SK-N-DZ (cell line): ENCODE measurements at regions not wholly inside any gene's neighbourhood (a gene's known extent, or its start where the extent isn't known, plus 50 kb on each side); places are given as distances from the start of the nearest gene placed in this dataset.
A peak's percentile ranks its signal among the peaks of the same experiment; 100 is the strongest.
"Not testable (repeated sequence)": the region's sequence is repeated elsewhere in the genome, so short reads cannot be mapped to it uniquely, and the experiment has no call there.

Experiments used
- DNase-seq: peaks from one replicate; pipeline ENCODE4 v3.0.0-alpha.2; 2015; ENCODE audit warnings: low spot score

DNA sequence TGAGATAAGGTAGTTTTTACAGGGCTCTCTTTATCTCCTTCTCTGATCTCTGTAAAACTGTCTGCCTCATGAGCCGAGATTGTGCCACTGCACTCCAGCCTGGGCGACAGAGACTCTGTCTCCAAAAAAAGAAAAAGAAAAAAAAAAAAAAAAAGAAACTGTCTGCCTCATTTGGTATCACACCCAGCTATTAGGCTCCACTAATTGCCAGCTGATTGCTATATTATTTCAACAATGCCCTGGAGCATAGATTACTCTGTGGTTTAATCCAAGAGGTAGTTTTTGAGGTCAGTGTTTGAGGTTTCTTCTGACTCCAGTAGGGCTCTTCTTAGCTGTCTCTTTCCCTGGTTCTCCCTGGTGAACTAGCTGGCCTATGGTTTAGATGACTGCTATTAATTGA is 268.1 kb upstream of the PLPP4 start:
- DNase-seq = no peak

DNA sequence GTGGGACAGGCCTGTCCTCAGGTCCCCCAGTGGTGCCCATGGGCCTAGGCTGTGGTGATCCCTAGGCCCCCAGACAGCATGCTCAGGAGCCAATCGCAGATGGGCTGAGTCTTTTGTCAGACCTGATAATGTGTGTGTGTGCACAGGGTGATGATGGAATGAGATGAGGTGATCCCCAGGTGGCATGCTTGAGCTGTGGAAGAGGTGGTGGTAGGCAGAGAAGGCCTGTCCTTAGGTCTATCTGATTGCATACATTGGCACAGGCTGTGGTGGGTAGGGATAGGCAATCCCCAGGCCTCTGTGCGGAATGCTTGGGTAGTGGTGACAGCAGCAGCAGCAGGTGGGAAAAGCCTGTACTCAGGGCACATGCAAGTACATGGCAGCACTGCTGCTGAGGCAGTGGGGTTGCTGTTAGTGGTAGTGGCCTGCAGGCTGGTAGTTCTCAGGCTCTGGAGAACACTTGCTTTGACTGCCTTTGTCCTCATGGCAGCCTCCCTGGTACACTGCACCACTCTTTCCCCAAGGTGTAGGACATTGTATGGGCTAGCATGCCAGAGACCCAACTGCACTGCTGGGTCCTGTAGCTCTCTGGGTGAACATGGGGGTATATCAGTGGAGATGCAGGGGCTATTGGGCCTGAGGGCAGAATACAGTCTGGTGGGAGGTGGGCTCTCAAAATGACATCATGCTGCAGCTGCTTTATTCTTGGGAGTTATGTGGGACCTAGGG is 260.9 kb upstream of the PLPP4 start:
- DNase-seq = no peak

DNA sequence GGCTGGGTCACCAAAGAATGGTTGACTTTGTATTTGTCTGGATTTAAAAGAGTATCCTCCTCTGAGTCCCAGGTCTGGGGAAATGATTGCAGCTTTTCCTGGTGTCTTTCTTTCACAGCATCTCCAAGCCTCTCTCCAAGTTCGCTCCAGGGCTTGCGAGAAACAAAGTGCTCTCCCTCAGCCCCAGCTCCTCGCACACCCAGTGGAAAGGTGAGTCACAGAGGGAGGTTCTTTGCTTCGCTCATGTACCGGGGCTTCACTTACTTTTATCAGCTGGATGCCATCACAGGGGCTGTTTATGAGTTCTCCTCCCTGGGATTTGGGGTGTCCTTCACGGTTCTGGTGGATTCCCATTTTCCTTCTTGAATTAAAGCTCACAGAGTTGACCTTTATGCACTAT is 252.2 kb upstream of the PLPP4 start:
- DNase-seq = no peak

DNA sequence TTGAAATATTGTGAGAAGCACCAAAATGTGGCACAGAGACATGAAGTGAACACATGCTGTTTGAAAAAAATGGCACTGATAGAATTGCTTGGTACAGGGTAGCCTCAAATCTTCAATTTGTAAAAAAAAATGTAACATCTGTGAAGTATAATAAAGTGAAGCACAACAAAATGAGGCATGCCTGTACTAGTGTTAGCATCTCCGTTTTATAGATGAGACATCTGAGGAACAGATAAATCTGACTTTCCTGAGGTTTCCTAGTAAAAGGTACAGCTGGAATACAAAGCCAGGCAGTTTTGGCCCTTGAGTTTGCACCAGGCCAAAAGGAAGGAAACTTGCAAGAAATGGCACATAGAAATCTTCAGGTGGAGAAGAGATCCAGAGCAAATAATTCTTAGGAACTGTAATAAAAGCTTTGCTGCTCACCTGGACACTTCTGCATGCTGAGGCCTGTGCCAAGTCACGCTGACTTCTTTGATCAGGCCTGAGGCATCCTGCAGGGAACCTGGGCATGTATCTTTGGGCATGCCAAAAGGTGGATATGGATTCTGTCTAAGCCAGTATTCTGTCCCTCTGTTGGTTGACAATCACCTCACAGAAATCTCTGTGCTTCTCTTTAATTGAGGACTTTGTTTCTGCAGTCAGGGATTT is 251.5 kb upstream of the PLPP4 start:
- DNase-seq = no peak

DNA sequence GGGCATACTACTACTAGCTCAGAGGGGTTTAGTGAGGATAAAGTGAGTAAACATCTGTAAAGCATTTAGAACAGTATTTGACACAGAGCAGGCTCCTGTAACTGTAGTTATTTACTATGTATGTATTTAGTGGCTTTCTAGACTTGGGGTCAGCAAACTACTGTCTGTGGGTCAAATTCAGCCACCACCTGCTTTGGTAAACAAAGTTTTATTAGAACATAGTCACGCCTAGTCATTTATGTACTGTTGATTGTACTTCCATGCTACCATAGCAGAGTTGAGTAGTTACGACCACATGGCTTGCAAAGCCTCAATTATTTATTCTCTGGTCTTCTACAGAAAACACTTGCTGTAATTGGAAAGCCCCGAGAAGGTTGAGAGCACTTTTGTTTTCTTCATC is 248.5 kb upstream of the PLPP4 start:
- no peak for DNase-seq

DNA sequence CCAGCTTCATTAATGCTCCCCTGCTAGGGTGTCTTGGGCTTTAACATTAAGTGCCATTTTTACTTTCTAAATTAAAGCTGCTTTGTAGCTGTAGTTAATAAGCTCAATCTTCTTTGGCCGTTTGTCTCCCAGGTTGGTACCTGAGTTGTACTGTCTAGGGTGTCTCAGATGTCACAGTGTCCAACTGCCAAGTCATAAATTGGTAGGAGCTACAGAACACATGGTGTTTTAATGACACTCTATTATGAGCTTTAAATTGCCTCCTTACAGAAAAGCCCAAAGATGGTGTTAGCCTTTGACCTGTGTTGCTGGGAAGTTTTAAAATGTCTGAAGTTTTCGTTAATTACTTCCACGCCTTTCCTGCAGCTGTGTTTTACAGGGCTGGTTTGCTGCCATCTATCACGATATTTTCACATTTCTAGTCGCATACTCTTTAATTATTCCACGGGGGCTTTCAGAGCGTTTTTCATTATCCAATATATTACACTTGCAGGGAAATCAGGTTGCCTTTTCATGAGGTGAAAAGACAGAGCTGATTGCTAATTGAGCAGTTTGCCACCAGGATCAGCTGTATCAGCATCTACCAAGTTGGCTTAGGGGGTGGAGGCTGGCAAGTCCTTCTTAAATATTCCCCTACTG is 247.8 kb upstream of the PLPP4 start:
- no peak for DNase-seq

DNA sequence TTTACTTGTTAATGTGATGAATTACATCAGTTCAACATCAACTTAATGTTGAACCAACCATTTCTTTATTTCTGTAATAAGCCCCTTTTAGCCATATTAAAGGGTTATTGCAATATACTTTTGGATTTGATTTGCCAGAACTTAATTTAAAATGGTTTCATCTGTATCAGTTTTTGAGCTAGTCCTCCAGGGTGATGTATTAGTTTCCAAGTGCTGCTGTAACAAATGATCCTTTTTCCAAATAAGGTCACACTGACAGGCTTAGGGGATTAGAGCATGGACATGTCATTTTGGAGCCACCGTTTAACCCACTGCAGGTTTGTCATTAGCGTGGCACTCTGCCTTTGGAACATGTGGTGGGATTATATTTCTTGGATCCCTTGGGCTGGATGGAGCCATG is 244.8 kb upstream of the PLPP4 start:
- DNase-seq = no peak

DNA sequence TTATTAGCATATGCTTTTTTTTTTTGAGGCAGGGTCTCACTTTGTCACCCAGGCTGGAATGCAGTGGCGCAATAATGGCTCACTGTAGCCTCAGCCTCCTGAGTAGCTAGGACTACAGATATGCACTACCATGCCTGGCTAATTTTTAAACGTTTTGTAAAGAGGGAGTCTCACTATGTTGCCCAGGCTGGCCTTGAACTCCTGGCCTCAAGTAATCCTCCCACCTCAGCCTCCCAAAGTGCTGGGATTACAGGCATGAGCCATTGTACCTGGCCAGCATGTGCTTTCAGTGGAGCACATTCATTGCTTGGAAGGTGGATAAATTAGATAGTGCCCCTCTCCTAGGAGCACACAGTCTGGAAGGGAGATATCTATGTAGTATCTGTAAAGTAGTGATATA is 243.7 kb upstream of the PLPP4 start:
- DNase-seq = not testable (repeated sequence)

DNA sequence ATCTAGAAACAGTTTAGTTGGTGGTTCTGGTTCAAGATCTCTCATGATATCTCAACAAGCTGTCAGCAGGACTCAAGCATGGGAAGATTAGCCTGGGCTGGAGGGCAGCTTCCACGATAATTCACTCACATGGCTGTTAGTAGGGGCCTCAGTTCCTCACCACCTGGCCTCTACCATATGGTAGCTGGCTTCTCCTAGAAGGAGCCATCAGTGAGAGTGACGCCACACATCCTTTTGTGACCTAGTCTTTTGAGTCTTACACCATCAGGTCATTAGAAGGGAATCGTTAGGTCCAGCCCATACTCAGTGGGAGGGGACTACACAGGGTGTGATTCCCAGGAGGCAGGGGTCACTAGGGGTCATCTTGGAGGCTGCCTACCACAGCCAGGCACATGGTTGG is 239.3 kb upstream of the PLPP4 start:
- DNase-seq = peak; percentile 14

DNA sequence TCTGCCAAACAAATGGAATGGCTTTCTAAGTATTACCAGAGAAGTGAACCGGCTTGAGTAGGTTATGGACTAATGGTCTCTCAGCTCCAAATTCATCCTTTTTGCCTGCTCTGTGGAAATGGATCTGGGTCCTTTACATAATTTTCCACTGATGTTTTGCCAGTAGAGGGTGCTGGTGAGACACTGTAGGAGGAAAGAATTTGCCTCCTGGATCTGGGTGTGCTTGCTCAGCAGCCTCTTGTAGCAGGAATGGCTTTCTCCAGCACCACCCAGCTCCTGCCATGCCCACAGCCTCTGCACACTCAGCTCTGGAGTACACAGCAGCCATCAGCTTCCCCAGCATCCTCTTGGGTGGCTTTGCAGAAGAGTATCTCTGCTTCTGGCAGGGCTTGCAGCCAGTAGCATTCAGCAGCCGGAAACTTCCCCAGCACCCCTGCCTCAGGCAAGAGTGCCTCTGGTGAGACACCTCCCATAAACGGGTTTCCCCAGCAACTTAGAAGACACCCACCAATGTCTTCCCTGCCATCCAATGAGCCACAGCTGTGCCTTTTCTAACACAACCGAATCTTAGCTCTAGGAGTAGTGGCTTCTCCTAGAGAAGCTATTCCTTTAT is 235.0 kb upstream of the PLPP4 start:
- DNase-seq = peak; percentile 61

DNA sequence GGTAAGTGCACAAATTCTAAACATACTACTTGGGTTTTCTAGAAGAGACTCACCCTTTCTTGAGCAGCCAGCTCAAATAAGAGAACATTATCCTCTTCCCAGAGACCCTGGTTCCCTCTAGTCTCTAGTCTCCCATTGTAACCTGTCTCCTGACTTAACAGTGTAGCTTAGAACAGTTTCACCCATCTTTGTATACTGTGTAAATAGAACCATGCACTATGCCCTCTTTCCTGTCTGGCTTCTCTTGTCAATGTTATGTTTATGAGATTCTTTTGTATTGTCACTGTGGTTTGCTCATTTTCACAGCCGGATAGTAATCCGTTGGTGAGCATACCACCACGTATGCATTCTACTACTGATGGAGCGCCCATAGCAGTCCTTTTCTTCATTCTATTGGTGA is 227.4 kb upstream of the PLPP4 start:
- DNase-seq = no peak

DNA sequence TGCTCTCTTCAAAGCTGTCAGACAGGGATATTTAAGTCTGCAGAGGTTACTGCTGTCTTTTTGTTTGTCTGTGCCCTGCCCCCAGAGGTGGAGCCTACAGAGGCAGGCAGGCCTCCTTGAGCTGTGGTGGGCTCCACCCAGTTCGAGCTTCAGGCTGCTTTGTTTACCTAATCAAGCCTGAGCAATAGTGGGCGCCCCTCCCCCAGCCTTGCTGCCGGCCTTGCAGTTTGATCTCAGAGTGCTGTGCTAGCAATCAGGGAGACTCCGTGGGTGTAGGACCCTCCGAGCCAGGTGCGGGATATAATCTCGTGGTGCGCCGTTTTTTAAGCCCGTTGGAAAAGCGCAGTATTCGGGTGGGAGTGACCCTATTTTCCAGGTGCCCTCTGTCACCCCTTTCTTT is 217.3 kb upstream of the PLPP4 start:
- not testable (repeated sequence) for DNase-seq

DNA sequence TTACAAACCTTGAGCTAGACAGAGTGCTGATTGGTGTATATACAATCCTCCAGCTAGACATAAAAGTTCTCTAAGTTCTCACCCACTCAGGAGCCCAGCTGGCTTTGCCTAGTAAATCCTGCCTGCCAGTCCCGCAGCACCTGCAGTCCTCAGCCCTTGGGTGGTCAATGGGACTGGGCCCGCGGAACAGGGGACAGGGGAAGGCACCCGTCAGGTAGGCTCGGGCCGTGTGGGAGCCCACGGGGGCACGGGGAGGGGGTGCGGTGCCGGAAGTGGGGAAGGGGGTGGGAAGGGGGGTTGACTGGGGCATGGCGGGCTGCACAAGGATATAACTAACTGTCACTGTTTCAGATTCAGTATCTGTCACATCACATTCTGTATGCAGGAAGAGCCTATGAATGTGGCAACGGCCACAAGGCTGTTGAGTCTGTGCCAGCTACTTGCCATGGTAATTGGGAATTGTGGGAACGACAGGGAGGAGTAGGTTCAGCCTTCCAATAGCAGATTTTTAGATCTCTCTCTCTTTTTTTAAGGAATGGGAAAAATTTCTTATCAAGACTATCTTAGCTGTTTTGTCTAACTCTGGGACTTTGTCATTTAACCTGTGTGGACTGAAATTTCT is 205.1 kb upstream of the PLPP4 start:
- DNase-seq = no peak

DNA sequence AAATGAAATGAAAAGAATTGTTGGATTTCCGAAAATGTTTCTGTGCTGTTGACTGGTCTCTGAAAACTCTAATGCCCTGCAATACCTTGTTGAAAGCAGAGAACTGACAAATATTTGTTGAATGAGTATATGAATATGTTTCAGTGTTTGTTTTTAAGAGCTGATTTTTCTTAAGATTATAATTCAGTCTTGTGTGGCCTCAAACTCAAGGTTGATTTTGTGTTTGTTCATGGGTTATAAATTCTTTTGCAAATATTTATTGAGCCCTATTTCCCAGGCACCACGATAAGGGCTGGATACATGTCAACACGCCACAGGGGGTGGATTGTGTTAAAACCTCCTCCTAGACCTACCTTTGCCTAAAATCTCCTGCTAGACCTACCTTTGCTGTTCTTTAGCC is 203.9 kb upstream of the PLPP4 start:
- no peak for DNase-seq

DNA sequence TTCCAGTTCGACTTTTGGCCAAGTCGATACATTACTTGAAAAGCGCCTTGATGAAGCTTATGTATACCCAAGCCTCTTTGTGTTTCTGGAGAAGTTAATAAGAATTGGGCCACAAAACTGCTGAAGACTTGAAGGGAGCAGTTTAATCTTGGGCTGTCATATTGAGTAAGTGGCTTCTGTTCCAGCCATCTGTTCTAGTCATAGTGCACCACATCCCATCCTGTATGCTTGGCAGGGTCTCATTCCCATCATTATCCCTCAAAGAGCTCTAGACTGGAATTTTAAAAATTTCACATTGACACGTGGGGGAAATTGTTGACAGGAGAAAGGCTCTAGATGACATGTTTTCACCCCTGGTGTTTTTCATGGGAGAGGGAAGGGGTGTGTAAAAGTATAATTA is 196.6 kb upstream of the PLPP4 start:
- DNase-seq = no peak

DNA sequence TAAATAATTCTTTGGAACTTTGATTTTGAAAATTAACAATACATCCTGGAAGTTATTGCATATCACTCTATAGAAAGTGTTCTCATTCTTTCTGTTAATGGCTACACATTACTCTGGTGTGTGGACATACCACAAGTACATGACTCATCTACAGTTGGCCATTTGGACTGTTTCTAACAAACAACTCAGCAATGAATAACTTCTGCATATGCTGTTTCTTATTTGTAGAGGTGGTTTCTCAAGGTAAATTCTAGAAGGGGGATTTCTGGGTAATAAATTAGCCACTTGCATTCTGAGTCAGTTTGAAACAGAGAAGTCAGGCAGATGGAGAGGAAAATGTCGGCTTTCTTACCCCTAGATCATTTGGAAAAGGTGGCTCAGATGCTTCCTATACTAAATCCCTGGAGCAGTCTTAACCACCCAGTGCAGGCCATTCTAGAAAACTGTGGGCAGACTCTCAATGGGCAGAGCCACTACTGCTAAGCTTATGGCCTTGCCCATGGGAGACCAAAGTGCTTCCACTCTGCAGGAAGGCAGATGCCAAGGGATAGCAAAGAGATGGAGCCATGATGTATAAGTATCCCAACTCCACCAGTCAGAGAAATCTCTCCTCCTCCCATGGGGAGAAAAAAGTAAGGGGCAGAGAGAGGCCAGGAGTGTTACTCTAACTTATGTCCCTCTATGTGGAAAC is 194.0 kb upstream of the PLPP4 start:
- no peak for DNase-seq

DNA sequence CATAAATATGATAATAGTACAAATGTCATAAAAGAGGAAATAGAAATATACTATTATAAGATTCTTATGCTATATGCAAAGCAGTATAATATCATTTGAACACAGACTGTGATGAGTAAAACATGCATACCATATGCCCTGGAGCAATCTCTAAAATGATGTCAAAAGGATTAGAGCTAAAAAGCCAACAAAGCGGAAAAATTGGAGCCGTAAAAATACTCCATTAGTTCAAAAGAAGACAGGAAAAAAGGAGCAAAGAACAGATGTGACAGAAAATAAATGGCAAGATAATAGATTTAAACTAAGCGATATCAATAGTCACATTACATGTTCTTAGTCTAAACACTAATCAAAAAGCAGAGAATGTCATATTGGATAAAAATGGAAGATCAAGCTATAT is 191.0 kb upstream of the PLPP4 start:
- DNase-seq = no peak

DNA sequence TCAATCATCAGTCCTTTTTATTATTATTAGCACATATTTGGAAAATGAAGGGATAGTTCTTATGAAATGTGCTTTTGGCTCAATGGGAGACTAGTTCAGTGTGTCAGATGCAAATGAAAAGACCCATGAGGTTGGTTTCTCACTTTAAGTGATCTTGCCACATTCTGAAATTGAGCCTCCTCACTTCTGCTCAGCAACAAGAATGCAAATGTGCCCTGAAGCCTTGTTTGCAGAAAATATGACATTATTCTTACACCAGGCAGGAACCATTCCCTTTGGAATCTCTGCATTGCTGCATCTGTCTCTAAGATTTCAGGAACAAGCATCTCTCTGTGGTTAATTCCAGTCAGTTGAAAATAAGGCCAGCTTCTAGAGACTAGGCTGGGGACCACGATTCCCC is 186.1 kb upstream of the PLPP4 start:
- DNase-seq = no peak

DNA sequence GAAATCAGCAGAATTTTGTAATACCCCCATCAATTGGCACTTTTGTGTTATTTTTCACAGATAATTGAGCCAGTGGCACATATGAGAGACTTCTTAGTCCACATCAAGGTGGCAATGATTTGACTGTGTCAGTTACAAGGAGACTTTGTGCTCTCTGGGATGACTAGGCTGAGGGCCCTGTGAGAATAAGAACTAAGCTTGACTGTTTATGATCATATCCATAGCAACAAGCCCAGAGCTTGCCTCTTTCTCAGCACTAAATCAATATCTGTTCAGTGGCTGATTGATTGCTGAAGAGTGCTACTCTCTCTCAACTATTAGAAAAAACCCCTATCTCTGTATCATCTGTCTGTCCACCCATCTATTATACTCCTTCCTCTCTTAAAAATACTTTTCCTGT is 185.3 kb upstream of the PLPP4 start:
- DNase-seq = no peak

DNA sequence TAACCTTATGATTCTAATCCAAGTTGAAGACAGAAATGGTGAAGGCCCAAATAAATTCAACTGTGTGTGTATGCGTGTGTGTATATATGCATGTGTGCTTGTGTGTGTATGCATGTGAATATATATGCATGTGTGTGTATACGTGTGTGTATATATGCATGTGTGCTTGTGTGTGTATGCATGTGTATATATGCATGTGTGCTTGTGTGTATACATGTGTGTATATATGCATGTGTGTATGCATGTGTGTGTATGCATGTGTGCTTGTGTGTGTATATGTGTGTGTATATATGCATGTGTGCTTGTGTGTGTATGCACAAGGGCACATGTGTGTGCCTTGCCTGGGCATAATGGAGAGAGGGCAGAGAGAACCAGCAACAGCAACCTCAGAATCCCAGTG is 184.7 kb upstream of the PLPP4 start:
- DNase-seq = no peak

DNA sequence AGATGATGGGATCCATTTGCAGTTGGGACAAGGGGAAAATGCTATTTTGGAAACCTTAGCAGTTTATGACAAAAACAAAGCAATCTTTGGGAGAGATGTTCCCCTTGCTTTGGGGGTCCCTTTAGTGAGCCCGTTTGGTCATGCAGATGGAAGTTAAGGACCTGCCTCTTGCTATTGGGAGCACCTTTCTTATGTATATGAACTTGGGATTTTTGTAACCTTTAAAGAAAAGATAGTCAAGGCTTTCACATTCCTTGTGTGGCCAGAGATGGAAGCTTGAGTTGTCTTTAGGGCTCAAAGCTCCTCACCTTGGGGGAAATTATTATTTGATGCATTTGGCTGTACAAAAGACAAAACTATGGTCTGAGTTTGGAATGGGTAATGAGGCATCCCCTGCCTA is 179.0 kb upstream of the PLPP4 start:
- DNase-seq = no peak

DNA sequence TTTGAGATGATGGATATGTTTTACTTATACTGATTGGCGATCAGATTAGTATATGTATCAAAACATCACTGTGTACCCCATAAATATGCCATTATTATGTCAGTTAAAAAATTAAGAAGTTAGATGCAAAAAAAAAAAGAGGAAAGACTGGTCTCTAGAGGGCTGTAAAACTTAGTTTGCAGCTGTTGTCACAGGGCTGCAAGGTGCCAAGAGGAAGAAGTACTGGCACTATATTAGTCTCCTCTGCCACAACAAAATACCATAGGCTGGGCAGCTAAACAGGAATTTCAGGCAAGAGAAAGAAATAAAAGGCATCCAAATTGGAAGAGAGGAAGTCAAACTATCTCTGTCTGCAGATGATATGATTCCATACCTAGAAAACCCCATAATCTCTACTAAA is 177.8 kb upstream of the PLPP4 start:
- DNase-seq = no peak
